ENCODE measurements at regions not wholly inside any gene's neighbourhood (a gene's known extent, or its start where the extent isn't known, plus 50 kb on each side); places are given as distances from the start of the nearest gene placed in this dataset.

DNA sequence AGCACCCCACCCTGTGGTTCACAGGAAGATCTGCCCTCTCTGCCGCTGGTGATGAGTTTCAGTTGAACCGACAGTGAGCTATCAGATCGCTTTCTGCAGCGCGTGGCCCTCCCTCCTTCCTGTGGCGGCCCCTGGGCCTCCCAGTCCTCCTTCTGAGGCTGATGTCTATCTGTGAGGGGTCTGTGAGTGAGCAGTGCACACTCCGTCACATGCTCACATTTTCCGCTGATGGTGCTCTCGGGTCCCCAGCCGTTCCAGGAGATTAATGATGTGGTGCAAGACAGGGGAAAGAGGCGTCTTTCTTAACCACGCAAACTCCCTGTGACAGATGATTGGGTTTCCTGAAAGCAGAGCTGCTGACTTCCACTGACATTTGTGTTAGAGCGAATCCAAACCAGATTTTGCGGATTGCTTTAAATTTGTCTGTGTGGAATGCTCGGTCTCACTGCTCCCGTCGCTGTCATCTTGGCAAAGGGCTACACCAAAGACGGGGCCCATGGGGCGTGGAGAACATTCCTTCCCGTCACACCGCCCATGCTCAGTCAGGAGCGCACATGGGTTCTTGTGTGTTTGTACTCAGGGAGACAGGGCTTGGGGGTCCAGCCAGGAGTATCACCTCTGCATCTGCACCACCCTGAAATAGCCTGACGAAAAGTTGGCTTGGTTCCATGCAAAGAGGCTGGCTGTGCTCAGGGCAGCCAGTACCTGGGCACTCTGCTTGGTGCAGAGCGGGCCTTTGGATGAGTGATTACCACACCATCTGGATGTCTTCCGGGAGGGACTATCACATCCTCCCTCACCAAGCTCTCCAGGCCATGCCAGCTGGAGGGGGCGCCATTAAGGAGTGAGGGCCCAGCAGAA is 154.7 kb upstream of the HS6ST1 start:
- Histone ChIP-seq H3K27ac (ENCODE audit: control insufficient read depth, insufficient read depth, low read length) (no peak overlapping the region), H3K9me1 (ENCODE audit: control insufficient read depth, extremely low read depth, insufficient read depth, low read length) (no peaks in the 10 kb centered on the region), H2AFZ (ENCODE audit: control insufficient read depth, low read length) (no peak overlapping the region), H3K9me3 (ENCODE audit: control insufficient read depth, low read depth, low read length) (peaks cover 8% of the 10 kb centered on the region), H3K4me1 (ENCODE audit: control insufficient read depth, extremely low read depth, insufficient read depth, low read length) (no peaks in the 10 kb centered on the region), H3K4me3 (ENCODE audit: control insufficient read depth in 2 of 3, extremely low read depth in 1 of 3, insufficient read depth in 2 of 3, low read depth in 1 of 3, low read length in 3 of 3) (no peak overlapping the region), H3K36me3 (ENCODE audit: control insufficient read depth in 2 of 2, extremely low read depth in 1 of 2, insufficient read depth in 2 of 2, low read length in 2 of 2) (no peaks in the 10 kb centered on the region), H3K4me2 (ENCODE audit: control insufficient read depth, extremely low read depth, insufficient read depth, low read depth, low read length) (peak overlapping the region; percentile 6), H3K27me3 (ENCODE audit: control insufficient read depth, extremely low read depth, insufficient read depth, low read length) (peaks cover 19% of the 10 kb centered on the region), H3K79me2 (ENCODE audit: control insufficient read depth, insufficient read depth, low read length) (no peaks in the 10 kb centered on the region), H4K20me1 (ENCODE audit: control insufficient read depth, extremely low read depth, insufficient read depth, low read length) (no peaks in the 10 kb centered on the region), H3K9ac (ENCODE audit: control insufficient read depth, extremely low read depth, insufficient read depth, low read length) (no peak overlapping the region)
- TF ChIP-seq, protein P1, sequence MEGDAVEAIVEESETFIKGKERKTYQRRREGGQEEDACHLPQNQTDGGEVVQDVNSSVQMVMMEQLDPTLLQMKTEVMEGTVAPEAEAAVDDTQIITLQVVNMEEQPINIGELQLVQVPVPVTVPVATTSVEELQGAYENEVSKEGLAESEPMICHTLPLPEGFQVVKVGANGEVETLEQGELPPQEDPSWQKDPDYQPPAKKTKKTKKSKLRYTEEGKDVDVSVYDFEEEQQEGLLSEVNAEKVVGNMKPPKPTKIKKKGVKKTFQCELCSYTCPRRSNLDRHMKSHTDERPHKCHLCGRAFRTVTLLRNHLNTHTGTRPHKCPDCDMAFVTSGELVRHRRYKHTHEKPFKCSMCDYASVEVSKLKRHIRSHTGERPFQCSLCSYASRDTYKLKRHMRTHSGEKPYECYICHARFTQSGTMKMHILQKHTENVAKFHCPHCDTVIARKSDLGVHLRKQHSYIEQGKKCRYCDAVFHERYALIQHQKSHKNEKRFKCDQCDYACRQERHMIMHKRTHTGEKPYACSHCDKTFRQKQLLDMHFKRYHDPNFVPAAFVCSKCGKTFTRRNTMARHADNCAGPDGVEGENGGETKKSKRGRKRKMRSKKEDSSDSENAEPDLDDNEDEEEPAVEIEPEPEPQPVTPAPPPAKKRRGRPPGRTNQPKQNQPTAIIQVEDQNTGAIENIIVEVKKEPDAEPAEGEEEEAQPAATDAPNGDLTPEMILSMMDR (optimal IDR thresholded peaks at IDR 0.05 in 1 of 3, IDR thresholded peaks at IDR 0.05 in 1 of 3, conservative IDR thresholded peaks at IDR 0.05 in 1 of 3; ENCODE audit: extremely low read depth in 1 of 3, insufficient read depth in 2 of 3, low read length in 3 of 3): no peak
- no peak for TF ChIP-seq EZH2 (IDR thresholded peaks at IDR 0.05; ENCODE audit: low read length)
- dilution Hi-C loops (cut with MboI; ENCODE audit: extremely low pct_ligation_motif_present, low sequenced_read_pairs): no loop called here
- DNase-seq (ENCODE audit: low read depth, low spot score) (no peak), FAIRE-seq (peak; percentile 20)

DNA sequence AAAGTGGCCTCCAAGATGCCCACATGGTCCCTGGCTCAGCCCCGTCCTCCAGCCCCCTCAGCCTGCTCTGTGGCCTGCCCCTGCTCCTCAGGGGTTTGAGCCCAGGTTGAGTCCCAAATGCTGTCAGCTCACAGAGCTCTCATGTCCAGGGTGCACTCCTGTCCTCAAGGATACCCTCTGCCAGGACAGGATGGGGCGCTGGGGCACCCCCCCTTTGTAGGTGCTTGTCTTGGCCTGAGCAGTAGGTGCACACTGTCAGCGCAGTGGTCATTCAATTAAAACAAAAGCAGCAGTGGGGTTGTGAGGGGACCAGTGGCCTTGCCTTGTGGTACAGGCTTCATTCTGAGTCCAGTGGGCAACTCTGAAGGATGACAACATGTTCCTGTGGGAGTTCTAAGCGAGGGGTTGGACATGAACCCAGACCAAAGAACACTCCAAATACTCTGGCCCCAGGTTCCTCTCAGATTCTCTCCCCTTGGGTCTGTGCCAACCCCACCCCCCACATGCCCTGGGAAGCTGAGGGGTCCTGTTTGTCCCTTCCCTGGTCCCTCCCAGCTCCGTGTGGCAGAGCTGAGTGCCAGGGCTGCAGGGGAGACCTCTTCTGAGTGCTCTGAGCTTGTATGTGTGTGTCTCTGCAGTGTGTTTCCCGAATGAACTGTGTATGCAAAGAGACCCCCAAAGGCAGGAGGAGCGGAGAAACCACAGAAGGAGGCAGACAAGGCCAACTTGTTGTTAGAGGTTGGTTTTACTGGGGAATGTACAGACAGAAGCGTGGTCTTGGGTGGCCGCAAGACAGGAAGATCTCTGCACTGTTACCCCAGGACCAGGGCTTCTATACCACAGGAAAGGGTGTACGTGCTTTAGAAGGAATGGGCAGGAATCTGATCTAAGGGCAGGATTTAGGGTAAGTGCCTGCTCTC is 155.6 kb upstream of the HS6ST1 start:
- peaks cover 7% of the 10 kb centered on the region for H3K9me3 ChIP-seq (ENCODE audit: control insufficient read depth, low read depth, low read length)
- dilution Hi-C loops (cut with MboI; ENCODE audit: extremely low pct_ligation_motif_present, low sequenced_read_pairs): no loop called here
- no peaks in the 10 kb centered on the region for H3K79me2 ChIP-seq (ENCODE audit: control insufficient read depth, insufficient read depth, low read length)
- H3K4me1 ChIP-seq (ENCODE audit: control insufficient read depth, extremely low read depth, insufficient read depth, low read length): no peaks in the 10 kb centered on the region
- no peak for DNase-seq (ENCODE audit: low read depth, low spot score)
- no peak overlapping the region for H3K9ac ChIP-seq (ENCODE audit: control insufficient read depth, extremely low read depth, insufficient read depth, low read length)
- no peak for FAIRE-seq
- TF ChIP-seq EZH2 (IDR thresholded peaks at IDR 0.05; ENCODE audit: low read length): no peak
- TF ChIP-seq, protein P1 (optimal IDR thresholded peaks at IDR 0.05 in 1 of 3, IDR thresholded peaks at IDR 0.05 in 1 of 3, conservative IDR thresholded peaks at IDR 0.05 in 1 of 3; ENCODE audit: extremely low read depth in 1 of 3, insufficient read depth in 2 of 3, low read length in 3 of 3): no peak
- H3K27ac ChIP-seq (ENCODE audit: control insufficient read depth, insufficient read depth, low read length): no peak overlapping the region
- no peaks in the 10 kb centered on the region for H3K9me1 ChIP-seq (ENCODE audit: control insufficient read depth, extremely low read depth, insufficient read depth, low read length)
- no peaks in the 10 kb centered on the region for H4K20me1 ChIP-seq (ENCODE audit: control insufficient read depth, extremely low read depth, insufficient read depth, low read length)
- H3K27me3 ChIP-seq (ENCODE audit: control insufficient read depth, extremely low read depth, insufficient read depth, low read length): peaks cover 19% of the 10 kb centered on the region
- H3K36me3 ChIP-seq (ENCODE audit: control insufficient read depth in 2 of 2, extremely low read depth in 1 of 2, insufficient read depth in 2 of 2, low read length in 2 of 2): no peaks in the 10 kb centered on the region
- H3K4me3 ChIP-seq (ENCODE audit: control insufficient read depth in 2 of 3, extremely low read depth in 1 of 3, insufficient read depth in 2 of 3, low read depth in 1 of 3, low read length in 3 of 3): no peak overlapping the region
- no peak overlapping the region for H3K4me2 ChIP-seq (ENCODE audit: control insufficient read depth, extremely low read depth, insufficient read depth, low read depth, low read length)
- no peak overlapping the region for H2AFZ ChIP-seq (ENCODE audit: control insufficient read depth, low read length)
